GM12892 (cell line): ENCODE measurements at regions not wholly inside any gene's neighbourhood (a gene's known extent, or its start where the extent isn't known, plus 50 kb on each side); places are given as distances from the start of the nearest gene placed in this dataset.

Experiments
- DNase-seq: peaks from one replicate; pipeline ENCODE4 v3.0.0; 2011; ENCODE audit not compliant: insufficient read length
- FAIRE-seq: peaks from 2 replicates; lab custom pipeline; 2011; peaks lifted over from hg19 to GRCh38; lab: Jason Lieb, UNC
- POLR2A ChIP-seq: IDR thresholded peaks from 2 replicates; pipeline ENCODE4 v1.6.1; 2011; ENCODE audit warnings: low read depth, low read length, control low read depth
- POLR2AphosphoS5 ChIP-seq: IDR thresholded peaks from 2 replicates; pipeline ENCODE4 v1.6.1; 2011; ENCODE audit warnings: low read depth, low read length, control low read depth
- TAF1 ChIP-seq: IDR thresholded peaks from 2 replicates; pipeline ENCODE4 v1.6.1; 2011; ENCODE audit warnings: low read depth, mild to moderate bottlenecking, control low read depth, low read length, borderline replicate concordance

GRCh38 chr3:118828351-118828750, 206.3 kb downstream of the IGSF11 start:
- no peak for FAIRE-seq
- TF ChIP-seq POLR2AphosphoS5 (no peak), TAF1 (no peak), POLR2A (no peak)
- DNase-seq = no peak

- DNase-seq (no peak), FAIRE-seq (no peak)
- no peak for TF ChIP-seq POLR2A
- no peak for TF ChIP-seq TAF1
- no peak for TF ChIP-seq POLR2AphosphoS5
Measured at GRCh38 chr3:118833075-118833474, 201.6 kb downstream of the IGSF11 start.

- DNase-seq = no peak
- TF ChIP-seq POLR2A = no peak
- TF ChIP-seq TAF1 = no peak
- no peak for TF ChIP-seq POLR2AphosphoS5
- no peak for FAIRE-seq
Measured at GRCh38 chr3:118838871-118839270, 195.8 kb downstream of the IGSF11 start.

GRCh38 chr3:118842147-118842863, 192.3 kb downstream of the IGSF11 start:
- FAIRE-seq = peak; percentile 5
- no peak for DNase-seq
- TF ChIP-seq POLR2AphosphoS5 (no peak), TAF1 (no peak), POLR2A (no peak)

- FAIRE-seq (no peak), DNase-seq (no peak)
- TF ChIP-seq POLR2A (no peak), TAF1 (no peak), POLR2AphosphoS5 (no peak)
Measured at GRCh38 chr3:118846176-118846575, 188.5 kb downstream of the IGSF11 start.
